Neural cell (in vitro differentiated cells): ENCODE measurements at regions not wholly inside any gene's neighbourhood (a gene's known extent, or its start where the extent isn't known, plus 50 kb on each side); places are given as distances from the start of the nearest gene placed in this dataset.

Experiments
- H2AFZ ChIP-seq: fragments of 200-600, 300-800 bp; sonication (generic), shearing (Covaris generic); 2 replicates; pipeline ENCODE4 v1.6.0; 2014; ENCODE audit warnings: low read depth, mild to moderate bottlenecking, antibody characterized with exemption, low read length, moderate library complexity
- H3F3A ChIP-seq: fragments of 200-600 bp; shearing (Covaris generic); 2 replicates; pipeline ENCODE4 v1.6.1; 2016; ENCODE audit warnings: mild to moderate bottlenecking, moderate library complexity, mixed read lengths, antibody characterized with exemption, low read length; ENCODE audit not compliant: insufficient read depth, poor library complexity, severe bottlenecking
- H3K27ac ChIP-seq: fragments of 200-600, 300-800 bp; sonication (generic), shearing (Covaris generic); 2 replicates; pipeline ENCODE4 v1.5.1; 2014; ENCODE audit warnings: mild to moderate bottlenecking, low read length, moderate library complexity
- H3K27me3 ChIP-seq: fragments of 300-800, 200-600 bp; sonication (generic), shearing (Covaris generic); 2 replicates; pipeline ENCODE4 v1.6.0; 2014; ENCODE audit warnings: mild to moderate bottlenecking, low read depth, low read length, moderate library complexity; ENCODE audit not compliant: insufficient read depth
- H3K36me3 ChIP-seq: fragments of 300-800, 200-600 bp; sonication (generic), shearing (Covaris generic); 2 replicates; pipeline ENCODE4 v1.5.1; 2014; ENCODE audit warnings: mild to moderate bottlenecking, antibody characterized with exemption, low read length, moderate library complexity; ENCODE audit not compliant: insufficient read depth
- H3K4me2 ChIP-seq: fragments of 300-800, 200-600 bp; sonication (generic), shearing (Covaris generic); 2 replicates; pipeline ENCODE4 v1.6.0; 2014; ENCODE audit warnings: mild to moderate bottlenecking, low read length
- H3K4me3 ChIP-seq: fragments of 300-800, 200-600 bp; sonication (generic), shearing (Covaris generic); 2 replicates; pipeline ENCODE4 v1.5.1; 2014; ENCODE audit warnings: mild to moderate bottlenecking, low read length, moderate library complexity
- H3K79me2 ChIP-seq: fragments of 200-600 bp; shearing (Covaris generic); replicated peaks from 2 replicates; pipeline ENCODE4 v1.6.0; 2014; ENCODE audit warnings: mild to moderate bottlenecking, low read length, moderate library complexity; ENCODE audit not compliant: insufficient read depth
- H3K9ac ChIP-seq: fragments of 300-800, 200-600 bp; sonication (generic), shearing (Covaris generic); 2 replicates; pipeline ENCODE4 v1.6.1; 2016; ENCODE audit warnings: mild to moderate bottlenecking, low read length, mixed read lengths
- H3K9me2 ChIP-seq: fragments of 200-600 bp; shearing (Covaris generic); 2 replicates; pipeline ENCODE4 v1.6.1; 2016; ENCODE audit warnings: mild to moderate bottlenecking, low read length, mixed read lengths; ENCODE audit not compliant: insufficient read depth
- H3K9me3 ChIP-seq: fragments of 200-600, 300-800 bp; sonication (generic), shearing (Covaris generic); 2 replicates; pipeline ENCODE4 v1.6.1; 2016; ENCODE audit warnings: mild to moderate bottlenecking, mixed run types, low read length, moderate library complexity, mixed read lengths
- H4K20me1 ChIP-seq: fragments of 200-600 bp; shearing (Covaris generic); 2 replicates; pipeline ENCODE4 v1.6.1; 2016; ENCODE audit warnings: mild to moderate bottlenecking, mixed run types; ENCODE audit not compliant: insufficient read depth
- EP300 ChIP-seq: fragments of 450-650 bp; conservative IDR thresholded peaks from 2 replicates; pipeline ENCODE4 v1.6.1; 2014; ENCODE audit warnings: antibody characterized with exemption, mild to moderate bottlenecking, moderate library complexity; ENCODE audit not compliant: poor library complexity, severe bottlenecking
- EZH2 ChIP-seq: fragments of 200-600, 300-800 bp; shearing (Covaris generic), sonication (generic); IDR thresholded peaks from 2 replicates; pipeline ENCODE4 v1.6.1; 2014; ENCODE audit warnings: antibody characterized with exemption, low read length, borderline replicate concordance, mild to moderate bottlenecking; ENCODE audit not compliant: insufficient read depth, poor library complexity, severe bottlenecking
- MXI1 ChIP-seq: fragments of 450-650 bp; conservative IDR thresholded peaks from 2 replicates; pipeline ENCODE4 v1.6.1; 2014; ENCODE audit warnings: antibody characterized with exemption, mild to moderate bottlenecking; ENCODE audit not compliant: poor library complexity, severe bottlenecking
- POLR2AphosphoS5 ChIP-seq: IDR thresholded peaks from 2 replicates; pipeline ENCODE4 v1.6.1; 2012
- RAD21 ChIP-seq: fragments of 450-650 bp; conservative IDR thresholded peaks from 2 replicates; pipeline ENCODE4 v1.6.1; 2014; ENCODE audit warnings: antibody characterized with exemption, mild to moderate bottlenecking, moderate library complexity
- REST ChIP-seq: IDR thresholded peaks from 2 replicates; pipeline ENCODE4 v1.6.1; 2012; ENCODE audit warnings: borderline replicate concordance
- SMC3 ChIP-seq: fragments of 450-650 bp; conservative IDR thresholded peaks from 2 replicates; pipeline ENCODE4 v1.6.1; 2014; ENCODE audit warnings: antibody characterized with exemption, mild to moderate bottlenecking, moderate library complexity; ENCODE audit not compliant: poor library complexity
- TAF1 ChIP-seq: IDR thresholded peaks from 2 replicates; pipeline ENCODE4 v1.6.1; 2012; ENCODE audit warnings: low read depth
- TF ChIP-seq, protein P1 (sequence below): fragments of 450-650 bp; IDR thresholded peaks from 2 replicates; pipeline ENCODE4 v1.5.1; 2014; ENCODE audit warnings: antibody characterized with exemption, mild to moderate bottlenecking, moderate library complexity; ENCODE audit not compliant: poor library complexity, severe bottlenecking

DNA sequence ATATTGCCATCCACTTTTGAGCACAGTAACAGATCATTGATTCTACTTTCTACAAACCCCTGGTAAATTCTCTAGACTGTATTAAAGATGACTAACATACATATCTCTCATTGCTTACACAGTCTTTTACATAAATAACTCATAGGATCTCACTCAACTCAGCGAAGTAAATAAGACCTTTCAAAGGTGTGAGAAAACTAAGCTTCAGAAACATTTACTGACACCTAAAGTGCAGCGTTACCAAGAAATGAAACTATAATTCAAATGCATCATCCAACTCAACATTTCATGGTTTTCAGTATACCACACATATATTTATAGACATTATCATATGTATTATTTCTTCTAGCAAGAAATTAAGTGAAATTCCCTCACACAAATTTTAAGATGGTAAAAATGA is 189.8 kb downstream of the METTL4 start:
- Histone ChIP-seq H2AFZ (no peak overlapping the region), H4K20me1 (no peaks in the 10 kb centered on the region), H3F3A (no peaks in the 10 kb centered on the region), H3K36me3 (no peaks in the 10 kb centered on the region), H3K27ac (no peak overlapping the region), H3K9ac (no peak overlapping the region), H3K27me3 (no peaks in the 10 kb centered on the region), H3K9me3 (no peaks in the 10 kb centered on the region), H3K4me3 (no peak overlapping the region), H3K9me2 (no peaks in the 10 kb centered on the region), H3K79me2 (no peaks in the 10 kb centered on the region), H3K4me2 (no peak overlapping the region)
- no peak for TF ChIP-seq RAD21
- no peak for TF ChIP-seq REST
- TF ChIP-seq MXI1 = no peak
- TF ChIP-seq TAF1 = no peak
- TF ChIP-seq POLR2AphosphoS5 = no peak
- TF ChIP-seq SMC3 = no peak
- TF ChIP-seq EZH2 = no peak
- TF ChIP-seq EP300 = no peak
- TF ChIP-seq, protein P1, sequence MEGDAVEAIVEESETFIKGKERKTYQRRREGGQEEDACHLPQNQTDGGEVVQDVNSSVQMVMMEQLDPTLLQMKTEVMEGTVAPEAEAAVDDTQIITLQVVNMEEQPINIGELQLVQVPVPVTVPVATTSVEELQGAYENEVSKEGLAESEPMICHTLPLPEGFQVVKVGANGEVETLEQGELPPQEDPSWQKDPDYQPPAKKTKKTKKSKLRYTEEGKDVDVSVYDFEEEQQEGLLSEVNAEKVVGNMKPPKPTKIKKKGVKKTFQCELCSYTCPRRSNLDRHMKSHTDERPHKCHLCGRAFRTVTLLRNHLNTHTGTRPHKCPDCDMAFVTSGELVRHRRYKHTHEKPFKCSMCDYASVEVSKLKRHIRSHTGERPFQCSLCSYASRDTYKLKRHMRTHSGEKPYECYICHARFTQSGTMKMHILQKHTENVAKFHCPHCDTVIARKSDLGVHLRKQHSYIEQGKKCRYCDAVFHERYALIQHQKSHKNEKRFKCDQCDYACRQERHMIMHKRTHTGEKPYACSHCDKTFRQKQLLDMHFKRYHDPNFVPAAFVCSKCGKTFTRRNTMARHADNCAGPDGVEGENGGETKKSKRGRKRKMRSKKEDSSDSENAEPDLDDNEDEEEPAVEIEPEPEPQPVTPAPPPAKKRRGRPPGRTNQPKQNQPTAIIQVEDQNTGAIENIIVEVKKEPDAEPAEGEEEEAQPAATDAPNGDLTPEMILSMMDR = no peak

DNA sequence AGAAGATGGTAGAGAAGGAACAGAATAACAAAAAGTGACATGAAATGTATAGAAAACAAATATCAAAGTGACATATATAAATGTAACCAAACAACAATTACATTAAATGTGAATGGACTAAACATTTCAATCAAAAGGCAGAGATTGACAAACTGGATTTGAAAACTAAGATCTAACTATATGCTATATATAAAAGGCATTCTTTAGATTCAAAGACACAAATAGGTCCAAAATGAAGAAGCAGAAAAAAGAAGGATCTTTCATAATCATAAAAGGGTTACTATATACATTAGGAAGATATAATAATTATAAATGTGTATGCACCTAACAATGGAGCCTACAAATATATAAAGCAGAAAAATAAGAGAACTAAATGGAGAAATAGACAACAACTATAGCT is 183.7 kb downstream of the METTL4 start:
- Histone ChIP-seq H4K20me1 (no peaks in the 10 kb centered on the region), H3F3A (no peaks in the 10 kb centered on the region), H3K4me3 (no peak overlapping the region), H3K9ac (no peak overlapping the region), H3K27me3 (no peaks in the 10 kb centered on the region), H2AFZ (no peak overlapping the region), H3K27ac (no peak overlapping the region), H3K79me2 (no peaks in the 10 kb centered on the region), H3K9me3 (no peaks in the 10 kb centered on the region), H3K4me2 (no peak overlapping the region), H3K9me2 (no peaks in the 10 kb centered on the region), H3K36me3 (no peaks in the 10 kb centered on the region)
- TF ChIP-seq, protein P1 = no peak
- TF ChIP-seq EZH2 (no peak), TAF1 (no peak)
